ENCODE measurements at regions not wholly inside any gene's neighbourhood (a gene's known extent, or its start where the extent isn't known, plus 50 kb on each side); places are given as distances from the start of the nearest gene placed in this dataset.

GRCh38 chr14:45906257-45906656 is 653.3 kb upstream of the MIS18BP1 start:
- Histone ChIP-seq H3K36me3 (ENCODE audit: control insufficient read depth, insufficient read depth, low read length) (no peaks in the 10 kb centered on the region), H3K4me3 (ENCODE audit: low read depth, low read length) (no peak overlapping the region), H3K27me3 (ENCODE audit: control insufficient read depth, insufficient read depth, low read length) (no peaks in the 10 kb centered on the region)
- DNase-seq (ENCODE audit: low read depth) = peak; percentile 16
- TF ChIP-seq CTCF (IDR thresholded peaks at IDR 0.05; ENCODE audit: insufficient read depth, low read length, poor library complexity, severe bottlenecking) = no peak

DNA sequence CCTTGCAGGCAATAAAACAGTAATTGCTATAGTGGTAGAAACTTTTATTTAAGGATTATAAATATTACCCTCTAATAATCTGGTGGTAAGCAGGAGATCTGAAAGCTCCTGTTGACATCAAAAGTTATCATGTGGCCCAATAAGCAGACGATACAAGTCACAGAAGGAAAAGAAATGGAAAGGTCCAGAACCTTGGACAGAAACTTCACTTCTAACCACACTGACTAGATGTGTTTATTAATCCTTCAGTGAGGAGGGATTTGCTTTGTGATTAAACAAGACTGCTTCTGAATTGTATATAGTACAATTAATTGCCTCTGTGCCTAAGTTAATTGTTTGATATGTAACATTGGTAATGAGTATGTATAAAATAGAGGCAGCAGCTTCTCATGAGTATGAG is 652.7 kb upstream of the MIS18BP1 start:
- no peak for TF ChIP-seq CTCF (IDR thresholded peaks at IDR 0.05; ENCODE audit: insufficient read depth, low read length, poor library complexity, severe bottlenecking)
- no peak overlapping the region for H3K4me3 ChIP-seq (ENCODE audit: low read depth, low read length)
- H3K27me3 ChIP-seq (ENCODE audit: control insufficient read depth, insufficient read depth, low read length) = no peaks in the 10 kb centered on the region
- no peak for DNase-seq (ENCODE audit: low read depth)
- H3K36me3 ChIP-seq (ENCODE audit: control insufficient read depth, insufficient read depth, low read length) = no peaks in the 10 kb centered on the region

DNA sequence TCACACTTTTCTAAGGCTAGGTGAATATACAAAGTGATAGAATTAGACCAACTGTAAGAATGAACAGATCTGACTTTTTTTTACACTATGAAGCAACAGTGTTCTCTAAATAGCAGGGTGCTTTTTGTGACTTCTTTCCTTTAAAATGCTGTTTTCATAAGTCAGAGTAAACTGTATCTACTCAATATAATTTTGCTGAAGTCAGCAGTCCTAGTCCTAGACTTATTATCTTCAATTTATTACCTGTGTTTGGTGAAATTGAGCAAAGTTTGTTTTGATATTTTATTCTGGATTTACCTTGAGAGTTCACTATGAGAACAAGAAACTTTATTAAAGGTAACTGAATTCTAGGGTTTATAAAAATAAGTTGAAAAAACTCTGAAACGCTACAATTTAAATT is 651.3 kb upstream of the MIS18BP1 start:
- no peaks in the 10 kb centered on the region for H3K36me3 ChIP-seq (ENCODE audit: control insufficient read depth, insufficient read depth, low read length)
- no peaks in the 10 kb centered on the region for H3K27me3 ChIP-seq (ENCODE audit: control insufficient read depth, insufficient read depth, low read length)
- no peak for DNase-seq (ENCODE audit: low read depth)
- no peak for TF ChIP-seq CTCF (IDR thresholded peaks at IDR 0.05; ENCODE audit: insufficient read depth, low read length, poor library complexity, severe bottlenecking)
- H3K4me3 ChIP-seq (ENCODE audit: low read depth, low read length) = no peak overlapping the region

DNA sequence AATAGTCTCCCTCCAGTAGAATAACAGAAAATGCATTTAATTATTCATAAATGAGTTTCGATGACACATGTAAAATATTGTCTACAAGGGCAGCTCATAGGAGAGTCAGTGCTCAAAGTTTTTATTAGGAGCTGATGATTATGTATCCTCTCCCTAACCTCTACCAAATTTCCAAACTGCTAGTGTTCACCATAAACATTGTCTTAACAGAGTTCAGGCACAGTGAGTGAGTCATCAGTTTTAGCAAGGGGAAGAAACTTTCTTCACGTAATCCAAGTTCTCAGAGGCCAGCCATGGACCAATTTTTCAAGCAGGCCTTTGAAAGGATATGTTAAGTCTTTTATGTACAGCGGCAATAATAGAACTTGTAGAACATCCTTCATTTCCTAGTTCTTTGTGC is 649.2 kb upstream of the MIS18BP1 start:
- Histone ChIP-seq H3K36me3 (ENCODE audit: control insufficient read depth, insufficient read depth, low read length) (no peaks in the 10 kb centered on the region), H3K4me3 (ENCODE audit: low read depth, low read length) (no peak overlapping the region), H3K27me3 (ENCODE audit: control insufficient read depth, insufficient read depth, low read length) (no peaks in the 10 kb centered on the region)
- DNase-seq (ENCODE audit: low read depth) = no peak
- TF ChIP-seq CTCF (IDR thresholded peaks at IDR 0.05; ENCODE audit: insufficient read depth, low read length, poor library complexity, severe bottlenecking) = no peak

DNA sequence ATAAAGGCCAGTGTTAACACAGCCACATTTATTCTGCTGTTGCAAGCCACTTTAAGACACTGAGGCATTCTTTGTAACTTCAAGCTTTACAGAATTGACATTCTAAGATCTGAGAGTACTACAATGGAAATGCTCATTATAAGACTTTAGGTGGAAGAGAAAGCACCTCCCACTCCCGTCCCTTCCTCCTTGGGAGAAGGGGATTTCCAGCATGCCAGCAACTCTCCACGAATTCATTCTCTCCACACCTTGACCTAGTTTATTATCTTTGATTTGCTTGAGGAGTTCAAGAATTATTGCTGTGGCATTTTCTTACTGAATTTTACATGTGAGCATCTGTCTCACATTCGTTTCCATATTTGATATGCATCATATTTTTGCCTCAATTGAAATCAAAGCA is 644.4 kb upstream of the MIS18BP1 start:
- no peak for TF ChIP-seq CTCF (IDR thresholded peaks at IDR 0.05; ENCODE audit: insufficient read depth, low read length, poor library complexity, severe bottlenecking)
- Histone ChIP-seq H3K27me3 (ENCODE audit: control insufficient read depth, insufficient read depth, low read length) (no peaks in the 10 kb centered on the region), H3K36me3 (ENCODE audit: control insufficient read depth, insufficient read depth, low read length) (no peaks in the 10 kb centered on the region), H3K4me3 (ENCODE audit: low read depth, low read length) (no peak overlapping the region)
- no peak for DNase-seq (ENCODE audit: low read depth)

- no peaks in the 10 kb centered on the region for H3K36me3 ChIP-seq (ENCODE audit: control insufficient read depth, insufficient read depth, low read length)
Measured at GRCh38 chr14:45893127-45893526, 640.1 kb upstream of the MIS18BP1 start.

More at GRCh38 chr14:45893127-45893526, 640.1 kb upstream of the MIS18BP1 start:
- TF ChIP-seq CTCF (IDR thresholded peaks at IDR 0.05; ENCODE audit: insufficient read depth, low read length, poor library complexity, severe bottlenecking) = no peak
- Histone ChIP-seq H3K4me3 (ENCODE audit: low read depth, low read length) (no peak overlapping the region), H3K27me3 (ENCODE audit: control insufficient read depth, insufficient read depth, low read length) (no peaks in the 10 kb centered on the region)
- no peak for DNase-seq (ENCODE audit: low read depth)

All from kidney epithelial cell (primary cell).